Heart left ventricle (tissue), 13 donors: ENCODE measurements at regions not wholly inside any gene's neighbourhood (a gene's known extent, or its start where the extent isn't known, plus 50 kb on each side); places are given as distances from the start of the nearest gene placed in this dataset.

ENCODE experiments used
- CTCF ChIP-seq, 12 donors: fragments of 200-600 bp; sonication (generic) in 4 of 12; IDR thresholded peaks; one replicate each; pipeline versions ENCODE4 v1.5.0 to v1.8.0; 2018 to 2022; ENCODE audit warnings: antibody characterized with exemption in 12 of 12, mild to moderate bottlenecking in 5 of 12
- POLR2A ChIP-seq, 2 donors: fragments of 450-650 bp; IDR thresholded peaks; one replicate each; pipeline ENCODE4 v1.6.1; 2017; ENCODE audit warnings: antibody characterized with exemption in 2 of 2, mild to moderate bottlenecking in 2 of 2, moderate library complexity in 2 of 2
- donor health status: ischemic (EF 13 %, LVEDD 7.1; RV severe dilation, severe dysfunction).
- donor health status: DM: no; HTN: yes; CAD: no.
- donor health status: DM: no; HTN: no; CAD: no.
- donor health status: ischemic (EF 25% LVEDD 6.9; RV normal size, moderate dysfunction).
- donor health status: ischemic (EF 25% LVEDD 5.7; RV mildly dilated, moderate dysfunction).
- donor health status: ischemic (EF 35%, LVEDD 5.7; RV mildly dilated, moderate dysfunction).
- donor health status: nonischemic (EF 11% LVEDD 7.7; RV severe dilation, severe dysfunction).
- donor health status: DM: yes; HTN: yes; CAD: no.
- donor health status: PGD.
- donor health status: ischemic (EF 29% LVEDD 5.4; RV normal size, mild dysfunction).
- donor health status: nonischemic (EF 23%, LVEDD 6.1; RV moderate dilation, normal function).

- no peak for TF ChIP-seq POLR2A (IDR thresholded peaks at IDR 0.05)
- no peak for TF ChIP-seq CTCF (IDR thresholded peaks at IDR 0.05)
Measured at GRCh38 chr13:38452656-38453055, 103.0 kb downstream of the UFM1 start.
